ENCODE measurements at regions not wholly inside any gene's neighbourhood (a gene's known extent, or its start where the extent isn't known, plus 50 kb on each side); places are given as distances from the start of the nearest gene placed in this dataset.

DNA sequence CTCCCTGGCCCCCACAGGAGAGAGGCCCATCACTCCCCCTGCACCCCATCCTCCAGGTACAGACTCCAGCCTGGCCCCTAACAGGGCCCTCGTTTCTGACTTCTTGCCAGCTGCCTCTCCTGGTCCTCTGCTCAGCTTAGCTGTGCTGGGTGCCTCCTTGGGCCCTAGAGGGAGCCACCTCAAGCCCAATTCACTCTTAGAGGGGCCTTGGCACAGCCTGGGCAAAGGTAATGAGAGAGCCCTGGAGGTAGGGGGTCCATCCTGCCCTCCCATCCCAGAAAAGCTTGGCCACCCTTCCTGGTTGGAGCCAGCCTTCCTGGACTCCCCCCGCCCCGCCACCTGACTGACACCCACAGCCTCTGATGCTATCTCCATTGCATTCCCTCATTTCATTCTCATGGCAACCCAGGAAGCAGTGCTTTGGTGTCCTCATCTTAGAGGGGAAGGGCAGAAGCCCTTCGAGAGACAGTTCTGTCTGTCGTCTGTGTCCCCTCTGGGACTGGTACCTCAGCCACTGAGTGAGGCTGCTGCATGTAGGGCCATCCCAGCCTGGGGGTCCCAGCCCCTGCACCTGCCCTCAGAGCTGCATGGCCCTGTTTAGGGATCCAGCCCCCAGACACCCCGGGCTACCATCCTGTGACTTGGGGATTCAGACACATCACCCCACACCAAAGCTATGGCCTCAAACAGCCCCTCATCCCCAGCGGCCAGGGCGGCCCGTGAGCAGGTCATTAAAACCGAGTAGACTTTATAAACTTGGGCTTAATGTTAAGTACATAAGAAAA lies 95.5 kb downstream of the BARX1 start:
- H3K27ac ChIP-seq (ENCODE audit: low read depth, low read length, poor library complexity, severe bottlenecking) = no peak overlapping the region
- no TSS peak for BruUV-seq (replicated peaks)
- H3K4me1 ChIP-seq (ENCODE audit: insufficient read depth, low read length, poor library complexity, severe bottlenecking) = no peaks in the 10 kb centered on the region
- DNase-seq (ENCODE audit: low spot score) = no peak
- no peak overlapping the region for H3K4me3 ChIP-seq (ENCODE audit: low read depth, low read length, poor library complexity, severe bottlenecking)
- ChIA-PET POLR2A (ENCODE audit: low non-redundant PET) (no interaction called here), CTCF (no interaction called here)
- H3K36me3 ChIP-seq (ENCODE audit: insufficient read depth, low read length, poor library complexity, severe bottlenecking) = no peaks in the 10 kb centered on the region
- intact Hi-C loops (cut with micrococcal nuclease; ENCODE audit: unreplicated experiment) = no loop called here
- H3K27me3 ChIP-seq (replicated peaks; ENCODE audit: insufficient read depth, low read depth, low read length, poor library complexity) = peaks cover 23% of the 10 kb centered on the region
- no peaks in the 10 kb centered on the region for H3K9me3 ChIP-seq (ENCODE audit: low read depth, low read length, poor library complexity, severe bottlenecking)
- TF ChIP-seq, protein P1, sequence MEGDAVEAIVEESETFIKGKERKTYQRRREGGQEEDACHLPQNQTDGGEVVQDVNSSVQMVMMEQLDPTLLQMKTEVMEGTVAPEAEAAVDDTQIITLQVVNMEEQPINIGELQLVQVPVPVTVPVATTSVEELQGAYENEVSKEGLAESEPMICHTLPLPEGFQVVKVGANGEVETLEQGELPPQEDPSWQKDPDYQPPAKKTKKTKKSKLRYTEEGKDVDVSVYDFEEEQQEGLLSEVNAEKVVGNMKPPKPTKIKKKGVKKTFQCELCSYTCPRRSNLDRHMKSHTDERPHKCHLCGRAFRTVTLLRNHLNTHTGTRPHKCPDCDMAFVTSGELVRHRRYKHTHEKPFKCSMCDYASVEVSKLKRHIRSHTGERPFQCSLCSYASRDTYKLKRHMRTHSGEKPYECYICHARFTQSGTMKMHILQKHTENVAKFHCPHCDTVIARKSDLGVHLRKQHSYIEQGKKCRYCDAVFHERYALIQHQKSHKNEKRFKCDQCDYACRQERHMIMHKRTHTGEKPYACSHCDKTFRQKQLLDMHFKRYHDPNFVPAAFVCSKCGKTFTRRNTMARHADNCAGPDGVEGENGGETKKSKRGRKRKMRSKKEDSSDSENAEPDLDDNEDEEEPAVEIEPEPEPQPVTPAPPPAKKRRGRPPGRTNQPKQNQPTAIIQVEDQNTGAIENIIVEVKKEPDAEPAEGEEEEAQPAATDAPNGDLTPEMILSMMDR (conservative IDR thresholded peaks at IDR 0.05; ENCODE audit: low read depth, low read length) = 0 out of 2 replicates have a peak, but pooled peaks have one; percentile 29
- TF ChIP-seq EZH2 (IDR thresholded peaks at IDR 0.05; ENCODE audit: borderline replicate concordance, low read depth, low read length, poor library complexity, severe bottlenecking) = no peak

DNA sequence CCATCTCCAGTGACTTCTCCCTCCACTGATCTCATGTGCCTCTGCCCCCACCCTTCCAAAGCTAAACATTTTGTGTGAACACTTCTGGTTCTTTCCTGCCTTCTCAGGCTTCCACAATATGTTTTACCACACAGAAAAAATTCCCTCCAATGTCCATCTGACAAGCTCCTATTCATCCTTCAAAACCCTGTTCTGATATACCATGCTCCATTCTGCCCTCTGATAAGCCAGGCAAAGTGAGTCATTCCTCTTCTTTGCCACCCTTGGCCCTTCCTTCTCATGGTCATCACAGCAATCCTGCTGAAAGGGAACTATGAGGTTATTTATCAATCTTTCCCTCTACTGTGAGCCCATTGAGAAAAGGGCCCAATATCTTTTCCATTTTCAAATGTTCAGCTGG lies 97.6 kb downstream of the BARX1 start:
- ChIA-PET POLR2A (ENCODE audit: low non-redundant PET) (no interaction called here), CTCF (no interaction called here)
- Histone ChIP-seq H3K27me3 (replicated peaks; ENCODE audit: insufficient read depth, low read depth, low read length, poor library complexity) (peaks cover 23% of the 10 kb centered on the region), H3K4me1 (ENCODE audit: insufficient read depth, low read length, poor library complexity, severe bottlenecking) (no peaks in the 10 kb centered on the region), H3K4me3 (ENCODE audit: low read depth, low read length, poor library complexity, severe bottlenecking) (no peak overlapping the region), H3K27ac (ENCODE audit: low read depth, low read length, poor library complexity, severe bottlenecking) (no peak overlapping the region), H3K36me3 (ENCODE audit: insufficient read depth, low read length, poor library complexity, severe bottlenecking) (no peaks in the 10 kb centered on the region), H3K9me3 (ENCODE audit: low read depth, low read length, poor library complexity, severe bottlenecking) (no peaks in the 10 kb centered on the region)
- no TSS peak for BruUV-seq (replicated peaks)
- TF ChIP-seq, protein P1 (conservative IDR thresholded peaks at IDR 0.05; ENCODE audit: low read depth, low read length) = no peak
- no peak for TF ChIP-seq EZH2 (IDR thresholded peaks at IDR 0.05; ENCODE audit: borderline replicate concordance, low read depth, low read length, poor library complexity, severe bottlenecking)
- DNase-seq (ENCODE audit: low spot score) = no peak
- intact Hi-C loops (cut with micrococcal nuclease; ENCODE audit: unreplicated experiment) = no loop called here

DNA sequence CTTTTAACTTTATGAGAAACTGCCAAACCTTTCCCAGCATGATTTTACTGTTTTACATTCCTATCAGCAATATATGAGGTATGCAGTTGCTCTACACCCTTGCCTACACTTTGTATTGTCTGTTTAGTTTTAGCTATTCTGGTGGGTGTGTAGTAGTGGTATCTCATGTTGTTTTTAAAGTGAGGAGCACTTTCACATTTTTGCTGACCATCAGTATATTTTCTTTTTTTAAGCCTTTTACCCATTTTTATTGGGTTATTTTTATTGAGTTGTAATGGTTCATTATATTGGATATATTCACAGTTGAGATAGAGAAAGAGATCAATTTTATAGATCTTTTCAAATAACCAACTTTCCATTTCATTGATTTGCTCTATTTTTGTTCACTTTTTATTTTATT lies 102.4 kb downstream of the BARX1 start:
- TF ChIP-seq EZH2 (IDR thresholded peaks at IDR 0.05; ENCODE audit: borderline replicate concordance, low read depth, low read length, poor library complexity, severe bottlenecking) = no peak
- TF ChIP-seq, protein P1 (conservative IDR thresholded peaks at IDR 0.05; ENCODE audit: low read depth, low read length) = no peak
- no TSS peak for BruUV-seq (replicated peaks)
- intact Hi-C loops (cut with micrococcal nuclease; ENCODE audit: unreplicated experiment) = no loop called here

More for the DNA sequence above, 102.4 kb downstream of the BARX1 start:
- H3K4me1 ChIP-seq (ENCODE audit: insufficient read depth, low read length, poor library complexity, severe bottlenecking) = no peaks in the 10 kb centered on the region
- H3K4me3 ChIP-seq (ENCODE audit: low read depth, low read length, poor library complexity, severe bottlenecking) = no peak overlapping the region
- no peaks in the 10 kb centered on the region for H3K36me3 ChIP-seq (ENCODE audit: insufficient read depth, low read length, poor library complexity, severe bottlenecking)
- ChIA-PET CTCF (no interaction called here), POLR2A (ENCODE audit: low non-redundant PET) (no interaction called here)
- H3K9me3 ChIP-seq (ENCODE audit: low read depth, low read length, poor library complexity, severe bottlenecking) = no peaks in the 10 kb centered on the region
- H3K27me3 ChIP-seq (replicated peaks; ENCODE audit: insufficient read depth, low read depth, low read length, poor library complexity) = peaks cover 21% of the 10 kb centered on the region
- no peak for DNase-seq (ENCODE audit: low spot score)
- H3K27ac ChIP-seq (ENCODE audit: low read depth, low read length, poor library complexity, severe bottlenecking) = no peak overlapping the region

Data from A673 (cell line).